Activated CD4-positive, alpha-beta T cell treated with anti-CD3 and anti-CD28 coated beads, Interleukin-2, amount 10 ng/mL, durations not matched to agents 24 days and 14 days (primary cell): ENCODE measurements at regions not wholly inside any gene's neighbourhood (a gene's known extent, or its start where the extent isn't known, plus 50 kb on each side); places are given as distances from the start of the nearest gene placed in this dataset.

Experiments
- DNase-seq: peaks from one replicate; pipeline ENCODE4 v3.0.0; 2022
- H3K27ac Mint-ChIP-seq: one replicate; pipeline ENCODE4 v1.8.0; 2022; ENCODE audit warnings: mild to moderate bottlenecking, mixed read lengths
- H3K27me3 Mint-ChIP-seq: one replicate; pipeline ENCODE4 v1.8.0; 2022; ENCODE audit warnings: mixed read lengths
- H3K36me3 Mint-ChIP-seq: one replicate; pipeline ENCODE4 v1.8.0; 2022; ENCODE audit warnings: low read depth, mild to moderate bottlenecking, mixed read lengths
- H3K4me1 Mint-ChIP-seq: one replicate; pipeline ENCODE4 v1.8.0; 2021; ENCODE audit warnings: mixed read lengths
- H3K4me3 Mint-ChIP-seq: one replicate; pipeline ENCODE4 v1.8.0; 2022; ENCODE audit warnings: mild to moderate bottlenecking, moderate library complexity, mixed read lengths
- H3K9me3 Mint-ChIP-seq: one replicate; pipeline ENCODE4 v1.8.0; 2021; ENCODE audit warnings: mixed read lengths
- intact Hi-C: fragments of 100-400 bp; cut with micrococcal nuclease; formaldehyde crosslinking; loops from one replicate; pipeline ENCODE4 v1.15.1; 2023

- no peak for DNase-seq
- Mint-ChIP-seq H3K27ac (no peak overlapping the region), H3K4me3 (no peak overlapping the region), H3K36me3 (no peaks in the 10 kb centered on the region), H3K4me1 (no peaks in the 10 kb centered on the region), H3K9me3 (no peaks in the 10 kb centered on the region), H3K27me3 (peaks cover 5% of the 10 kb centered on the region)
- intact Hi-C loops: no loop called here
Observed at GRCh38 chr2:60634438-60634837, 81.0 kb upstream of the BCL11A start.

GRCh38 chr2:60641811-60642788 lies 88.6 kb upstream of the BCL11A start:
- Mint-ChIP-seq H3K27ac (no peak overlapping the region), H3K27me3 (no peaks in the 10 kb centered on the region), H3K4me1 (no peaks in the 10 kb centered on the region), H3K9me3 (no peaks in the 10 kb centered on the region), H3K36me3 (no peaks in the 10 kb centered on the region), H3K4me3 (no peak overlapping the region)
- DNase-seq: peak; percentile 67
- intact Hi-C loops: no loop called here

GRCh38 chr2:60643747-60644146 lies 90.3 kb upstream of the BCL11A start:
- intact Hi-C loops: no loop called here
- no peak overlapping the region for H3K4me3 Mint-ChIP-seq
- no peaks in the 10 kb centered on the region for H3K9me3 Mint-ChIP-seq
- DNase-seq: no peak
- no peaks in the 10 kb centered on the region for H3K36me3 Mint-ChIP-seq
- no peak overlapping the region for H3K27ac Mint-ChIP-seq
- H3K4me1 Mint-ChIP-seq: no peaks in the 10 kb centered on the region
- peaks cover 3% of the 10 kb centered on the region for H3K27me3 Mint-ChIP-seq

GRCh38 chr2:60644951-60645350 lies 91.5 kb upstream of the BCL11A start:
- DNase-seq: no peak
- H3K9me3 Mint-ChIP-seq: no peaks in the 10 kb centered on the region
- H3K27me3 Mint-ChIP-seq: peaks cover 3% of the 10 kb centered on the region
- no peak overlapping the region for H3K27ac Mint-ChIP-seq
- no peaks in the 10 kb centered on the region for H3K4me1 Mint-ChIP-seq
- intact Hi-C loops: no loop called here
- no peaks in the 10 kb centered on the region for H3K36me3 Mint-ChIP-seq
- H3K4me3 Mint-ChIP-seq: no peak overlapping the region

- Mint-ChIP-seq H3K9me3 (no peaks in the 10 kb centered on the region), H3K4me3 (no peak overlapping the region), H3K27me3 (peaks cover 6% of the 10 kb centered on the region), H3K27ac (no peak overlapping the region), H3K36me3 (no peaks in the 10 kb centered on the region), H3K4me1 (no peaks in the 10 kb centered on the region)
- DNase-seq: no peak
- intact Hi-C loops: no loop called here
Observed at GRCh38 chr2:60648191-60648590, 94.7 kb upstream of the BCL11A start.

- Mint-ChIP-seq H3K36me3 (no peaks in the 10 kb centered on the region), H3K4me3 (no peak overlapping the region), H3K9me3 (no peaks in the 10 kb centered on the region), H3K27me3 (peaks cover 10% of the 10 kb centered on the region), H3K4me1 (no peaks in the 10 kb centered on the region), H3K27ac (no peak overlapping the region)
- intact Hi-C loops: no loop called here
- DNase-seq: no peak
Observed at GRCh38 chr2:60649721-60650120, 96.3 kb upstream of the BCL11A start.

GRCh38 chr2:60652832-60653340 lies 99.4 kb upstream of the BCL11A start:
- no peak for DNase-seq
- H3K36me3 Mint-ChIP-seq: no peaks in the 10 kb centered on the region
- intact Hi-C loops: no loop called here
- no peaks in the 10 kb centered on the region for H3K4me1 Mint-ChIP-seq
- H3K9me3 Mint-ChIP-seq: no peaks in the 10 kb centered on the region
- H3K27me3 Mint-ChIP-seq: peaks cover 8% of the 10 kb centered on the region
- H3K4me3 Mint-ChIP-seq: no peak overlapping the region
- H3K27ac Mint-ChIP-seq: no peak overlapping the region

- intact Hi-C loops: no loop called here
- Mint-ChIP-seq H3K4me1 (peaks cover 2% of the 10 kb centered on the region), H3K36me3 (no peaks in the 10 kb centered on the region), H3K27ac (no peak overlapping the region), H3K27me3 (peaks cover 10% of the 10 kb centered on the region), H3K4me3 (no peak overlapping the region), H3K9me3 (no peaks in the 10 kb centered on the region)
- DNase-seq: no peak
Observed at GRCh38 chr2:60657673-60658072, 98.4 kb upstream of the PAPOLG start.

GRCh38 chr2:60659026-60659425 lies 97.0 kb upstream of the PAPOLG start:
- no peak overlapping the region for H3K27ac Mint-ChIP-seq
- H3K4me3 Mint-ChIP-seq: no peak overlapping the region

GRCh38 chr2:60661073-60661738 lies 94.9 kb upstream of the PAPOLG start:
- no peak for DNase-seq
- Mint-ChIP-seq H3K4me1 (peaks cover 7% of the 10 kb centered on the region), H3K36me3 (no peaks in the 10 kb centered on the region), H3K9me3 (peaks cover 6% of the 10 kb centered on the region), H3K27me3 (peaks cover 6% of the 10 kb centered on the region), H3K4me3 (no peak overlapping the region), H3K27ac (no peak overlapping the region)
- intact Hi-C loops: no loop called here

More at GRCh38 chr2:60659026-60659425, 97.0 kb upstream of the PAPOLG start:
- no peak for DNase-seq
- H3K4me1 Mint-ChIP-seq: peaks cover 7% of the 10 kb centered on the region
- H3K36me3 Mint-ChIP-seq: no peaks in the 10 kb centered on the region
- peaks cover 6% of the 10 kb centered on the region for H3K9me3 Mint-ChIP-seq
- intact Hi-C loops: no loop called here
- H3K27me3 Mint-ChIP-seq: peaks cover 6% of the 10 kb centered on the region

- no peak overlapping the region for H3K4me3 Mint-ChIP-seq
- no peak overlapping the region for H3K27ac Mint-ChIP-seq
- H3K36me3 Mint-ChIP-seq: no peaks in the 10 kb centered on the region
- peaks cover 6% of the 10 kb centered on the region for H3K27me3 Mint-ChIP-seq
- peaks cover 7% of the 10 kb centered on the region for H3K4me1 Mint-ChIP-seq
- intact Hi-C loops: no loop called here
- peaks cover 6% of the 10 kb centered on the region for H3K9me3 Mint-ChIP-seq
- no peak for DNase-seq
Observed at GRCh38 chr2:60662781-60663180, 93.3 kb upstream of the PAPOLG start.

- intact Hi-C loops: no loop called here
- H3K27ac Mint-ChIP-seq: no peak overlapping the region
- DNase-seq: no peak
- no peaks in the 10 kb centered on the region for H3K9me3 Mint-ChIP-seq
- H3K4me3 Mint-ChIP-seq: no peak overlapping the region
- no peaks in the 10 kb centered on the region for H3K27me3 Mint-ChIP-seq
- H3K36me3 Mint-ChIP-seq: no peaks in the 10 kb centered on the region
- peaks cover 2% of the 10 kb centered on the region for H3K4me1 Mint-ChIP-seq
Observed at GRCh38 chr2:60671966-60672365, 84.1 kb upstream of the PAPOLG start.

GRCh38 chr2:60674524-60675165 lies 81.4 kb upstream of the PAPOLG start:
- Mint-ChIP-seq H3K9me3 (no peaks in the 10 kb centered on the region), H3K36me3 (no peaks in the 10 kb centered on the region), H3K4me1 (peaks cover 3% of the 10 kb centered on the region), H3K27ac (no peak overlapping the region), H3K4me3 (no peak overlapping the region), H3K27me3 (peaks cover 2% of the 10 kb centered on the region)
- peak; percentile 93 for DNase-seq
- intact Hi-C loops: no loop called here

- Mint-ChIP-seq H3K9me3 (no peaks in the 10 kb centered on the region), H3K4me3 (no peak overlapping the region), H3K36me3 (no peaks in the 10 kb centered on the region), H3K27ac (no peak overlapping the region), H3K4me1 (peaks cover 3% of the 10 kb centered on the region), H3K27me3 (peaks cover 4% of the 10 kb centered on the region)
- intact Hi-C loops: no loop called here
- DNase-seq: no peak
Observed at GRCh38 chr2:60675301-60675700, 80.8 kb upstream of the PAPOLG start.
